H1 (cell line): ENCODE measurements at regions not wholly inside any gene's neighbourhood (a gene's known extent, or its start where the extent isn't known, plus 50 kb on each side); places are given as distances from the start of the nearest gene placed in this dataset.

ENCODE experiments used
- CTCF ChIA-PET: fragments of 300-600 bp; sonication (Branson Sonifier 250); formaldehyde crosslinking; loops from one replicate; lab custom pipeline; 2021; ENCODE audit not compliant: partially characterized antibody; lab: Charles Lee
- POLR2A ChIA-PET: fragments of 300-600 bp; sonication (Branson Sonifier 250); formaldehyde crosslinking; loops from one replicate; lab custom pipeline; 2021; ENCODE audit warnings: inconsistent platforms; ENCODE audit not compliant: partially characterized antibody; lab: Charles Lee
- DNase-seq, 2 experiments: peaks; one replicate each; pipeline versions ENCODE4 v3.0.0 to v3.0.0-alpha.2; 2010 to 2022; ENCODE audit warnings: low spot score in 2 of 2, low read depth in 1 of 2, mixed read lengths in 1 of 2
- FAIRE-seq: peaks from 2 replicates; lab custom pipeline; 2011; peaks lifted over from hg19 to GRCh38; lab: Jason Lieb, UNC
- H2AFZ ChIP-seq: 2 replicates; pipeline ENCODE4 v1.8.1; 2012; ENCODE audit warnings: low read length, inconsistent platforms
- H2AK5ac ChIP-seq: 2 replicates; pipeline ENCODE4 v1.6.1; 2013; ENCODE audit warnings: low read depth, low read length
- H2BK120ac ChIP-seq: replicated peaks from 2 replicates; pipeline ENCODE3; 2013; ENCODE audit warnings: low read depth, low read length, inconsistent platforms
- H2BK12ac ChIP-seq: 2 replicates; pipeline ENCODE4 v1.6.1; 2013; ENCODE audit warnings: low read depth, low read length
- H2BK15ac ChIP-seq: 2 replicates; pipeline ENCODE4 v1.6.1; 2013; ENCODE audit warnings: low read length
- H2BK20ac ChIP-seq: 2 replicates; pipeline ENCODE4 v1.6.1; 2013; ENCODE audit warnings: low read length
- H2BK5ac ChIP-seq: 2 replicates; pipeline ENCODE4 v1.6.1; 2013; ENCODE audit warnings: low read depth, low read length
- H3K14ac ChIP-seq: 2 replicates; pipeline ENCODE4 v1.6.1; 2013; ENCODE audit warnings: inconsistent platforms; ENCODE audit not compliant: insufficient read length
- H3K18ac ChIP-seq: 2 replicates; pipeline ENCODE4 v1.6.1; 2013; ENCODE audit warnings: low read length; ENCODE audit errors: extremely low read depth
- H3K23ac ChIP-seq: 2 replicates; pipeline ENCODE4 v1.6.1; 2013; ENCODE audit warnings: inconsistent platforms; ENCODE audit not compliant: insufficient read length
- H3K23me2 ChIP-seq: 2 replicates; pipeline ENCODE4 v1.6.1; 2013; ENCODE audit warnings: low read depth, low read length
- H3K27ac ChIP-seq: 2 replicates; pipeline ENCODE4 v1.6.1; 2011; ENCODE audit warnings: low read depth, low read length, inconsistent platforms
- H3K27me3 ChIP-seq, 4 experiments: replicated peaks in 1 of 4; 1 replicate in 1 of 4; 2 replicates in 3 of 4; pipeline versions ENCODE4 v1.6.1 to v1.8.1; 2011 to 2013; ENCODE audit warnings: low read length in 3 of 4, mild to moderate bottlenecking in 3 of 4, inconsistent platforms in 2 of 4, mixed read lengths in 2 of 4, moderate library complexity in 1 of 4; ENCODE audit not compliant: control insufficient read depth in 3 of 4, insufficient read depth in 3 of 4; ENCODE audit errors: extremely low read depth in 1 of 4
- H3K36me3 ChIP-seq, 4 experiments: 2 replicates each; pipeline versions ENCODE4 v1.6.1 to v1.8.1; 2011 to 2013; ENCODE audit warnings: mild to moderate bottlenecking in 4 of 4, low read length in 3 of 4, moderate library complexity in 2 of 4, control low read depth in 1 of 4, inconsistent platforms in 1 of 4; ENCODE audit not compliant: insufficient read depth in 4 of 4, control insufficient read depth in 2 of 4
- H3K4ac ChIP-seq: replicated peaks from 2 replicates; pipeline ENCODE3; 2013; ENCODE audit warnings: low read length, low read depth, mixed read lengths, inconsistent platforms; ENCODE audit not compliant: insufficient read length
- H3K4me1 ChIP-seq, 4 experiments: replicated peaks in 1 of 4; 1 replicate in 1 of 4; 2 replicates in 3 of 4; pipeline versions ENCODE4 v1.6.1 to v1.8.1; 2011 to 2013; ENCODE audit warnings: low read length in 3 of 4, inconsistent platforms in 2 of 4, mixed read lengths in 1 of 4; ENCODE audit not compliant: insufficient read depth in 4 of 4, control insufficient read depth in 3 of 4
- H3K4me2 ChIP-seq, 2 experiments: 2 replicates each; pipeline versions ENCODE4 v1.6.1 to v1.8.1; 2011 to 2013; ENCODE audit warnings: low read depth in 2 of 2, low read length in 2 of 2, control low read depth in 1 of 2, inconsistent platforms in 1 of 2, mild to moderate bottlenecking in 1 of 2; ENCODE audit not compliant: insufficient read depth in 1 of 2
- H3K4me3 ChIP-seq, 4 experiments: fragments of 200-600, 300-600 bp in 1 of 4; sonication (generic), shearing (Covaris generic), sonication (Bioruptor Twin) in 1 of 4; 2 replicates each; pipeline versions ENCODE4 v1.5.1 to v1.8.1; 2011 to 2016; ENCODE audit warnings: low read length in 4 of 4, low read depth in 3 of 4, control low read depth in 2 of 4, inconsistent platforms in 2 of 4, mild to moderate bottlenecking in 2 of 4, mixed read lengths in 1 of 4, moderate library complexity in 1 of 4; ENCODE audit not compliant: insufficient read depth in 2 of 4; ENCODE audit errors: extremely low read depth in 1 of 4
- H3K56ac ChIP-seq: replicated peaks from 2 replicates; pipeline ENCODE3; 2013; ENCODE audit warnings: low read depth, mild to moderate bottlenecking, mixed read lengths, low read length, inconsistent platforms; ENCODE audit not compliant: insufficient read length
- H3K79me1 ChIP-seq: 2 replicates; pipeline ENCODE4 v1.6.1; 2013; ENCODE audit warnings: low read depth, low read length, control low read depth
- H3K79me2 ChIP-seq, 2 experiments: 2 replicates each; pipeline versions ENCODE4 v1.6.1 to v1.8.1; 2012 to 2013; ENCODE audit warnings: low read length in 2 of 2, mild to moderate bottlenecking in 2 of 2, inconsistent platforms in 1 of 2; ENCODE audit not compliant: insufficient read depth in 2 of 2, control insufficient read depth in 1 of 2
- H3K9ac ChIP-seq, 4 experiments: replicated peaks in 1 of 4; 1 replicate in 1 of 4; 2 replicates in 3 of 4; pipeline versions ENCODE4 v1.6.1 to v1.8.1; 2011 to 2013; ENCODE audit warnings: low read depth in 3 of 4, low read length in 3 of 4, control low read depth in 2 of 4, mild to moderate bottlenecking in 2 of 4, moderate library complexity in 2 of 4, inconsistent platforms in 1 of 4; ENCODE audit errors: extremely low read depth in 1 of 4
- H3K9me3 ChIP-seq, 2 experiments: 2 replicates each; pipeline versions ENCODE4 v1.6.1 to v1.8.1; 2012 to 2013; ENCODE audit warnings: mild to moderate bottlenecking in 2 of 2, moderate library complexity in 2 of 2, control low read depth in 1 of 2, inconsistent platforms in 1 of 2, low read depth in 1 of 2, low read length in 1 of 2, mixed read lengths in 1 of 2; ENCODE audit not compliant: insufficient read depth in 2 of 2
- H4K20me1 ChIP-seq, 2 experiments: replicated peaks in 1 of 2; 2 replicates each; pipeline versions ENCODE3 to v1.8.1; 2011 to 2013; ENCODE audit warnings: inconsistent platforms in 2 of 2, low read length in 2 of 2, mild to moderate bottlenecking in 1 of 2; ENCODE audit not compliant: insufficient read depth in 2 of 2, control insufficient read depth in 1 of 2
- H4K5ac ChIP-seq: 2 replicates; pipeline ENCODE4 v1.6.1; 2013; ENCODE audit warnings: low read length, low read depth, mixed read lengths, inconsistent platforms; ENCODE audit not compliant: insufficient read length
- H4K8ac ChIP-seq: 2 replicates; pipeline ENCODE4 v1.8.0; 2013; ENCODE audit warnings: mild to moderate bottlenecking, moderate library complexity, low read length, inconsistent platforms; ENCODE audit not compliant: insufficient read depth; ENCODE audit errors: extremely low read depth
- H4K91ac ChIP-seq: replicated peaks from 2 replicates; pipeline ENCODE3; 2013; ENCODE audit warnings: low read length, mixed read lengths, inconsistent platforms; ENCODE audit not compliant: insufficient read length
- CBX8 ChIP-seq: fragments of 300-800, 300-1000 bp; sonication (generic); IDR thresholded peaks from 2 replicates; pipeline ENCODE4 v1.7.1; 2016; ENCODE audit warnings: low read depth, low read length, borderline replicate concordance
- CEBPB ChIP-seq: IDR thresholded peaks from 2 replicates; pipeline ENCODE4 v1.6.1; 2012; ENCODE audit warnings: low read depth, low read length
- CTCF ChIP-seq, 3 experiments: IDR thresholded peaks; 1 replicate in 2 of 3; 2 replicates in 1 of 3; pipeline versions ENCODE4 v1.5.1 to v1.6.1; 2011; ENCODE audit warnings: low read length in 3 of 3, mild to moderate bottlenecking in 3 of 3, inconsistent platforms in 2 of 3, low read depth in 1 of 3, moderate library complexity in 1 of 3; ENCODE audit not compliant: insufficient read depth in 1 of 3; ENCODE audit errors: control extremely low read depth in 1 of 3
- EZH2 ChIP-seq: fragments of 200-600 bp; sonication (generic); IDR thresholded peaks from 2 replicates; pipeline ENCODE4 v1.7.1; 2012; ENCODE audit warnings: low read depth, mild to moderate bottlenecking, moderate library complexity, low read length, inconsistent platforms; ENCODE audit not compliant: severe bottlenecking
- KDM5A ChIP-seq: fragments of 200-600 bp; IDR thresholded peaks from 2 replicates; pipeline ENCODE4 v1.7.1; 2012; ENCODE audit warnings: mild to moderate bottlenecking, low read length, inconsistent platforms, mixed read lengths
- MAX ChIP-seq: IDR thresholded peaks from 2 replicates; pipeline ENCODE4 v1.6.1; 2012; ENCODE audit warnings: inconsistent platforms
- SIN3A ChIP-seq, 2 experiments: IDR thresholded peaks in 1 of 2; conservative IDR thresholded peaks in 1 of 2; 2 replicates each; pipeline ENCODE4 v1.6.1; 2011 to 2012; ENCODE audit warnings: low read length in 2 of 2, improper control_type of control experiment in 1 of 2, low read depth in 1 of 2, mild to moderate bottlenecking in 1 of 2
- SP4 ChIP-seq: IDR thresholded peaks from 2 replicates; pipeline ENCODE4 v1.6.1; 2012; ENCODE audit warnings: low read length, inconsistent platforms
- TAF7 ChIP-seq: optimal IDR thresholded peaks from 2 replicates; pipeline ENCODE3; 2011; ENCODE audit warnings: low read depth, mild to moderate bottlenecking, inconsistent platforms, low read length, moderate library complexity, borderline replicate concordance
- TCF12 ChIP-seq: IDR thresholded peaks from 2 replicates; pipeline ENCODE4 v1.6.1; 2011; ENCODE audit warnings: low read depth, mild to moderate bottlenecking, low read length
- TEAD4 ChIP-seq: IDR thresholded peaks from 2 replicates; pipeline ENCODE4 v1.6.1; 2012; ENCODE audit warnings: low read depth, low read length, inconsistent platforms, mixed read lengths
- USF2 ChIP-seq: IDR thresholded peaks from 2 replicates; pipeline ENCODE4 v1.6.1; 2011; ENCODE audit warnings: low read length, improper control_type of control experiment

GRCh38 chr5:121019106-121019505, 555.0 kb downstream of the PRR16 start:
- no peak overlapping the region for H4K5ac ChIP-seq
- H3K9ac ChIP-seq = no peak overlapping the region
- H3K36me3 ChIP-seq = no peaks in the 10 kb centered on the region
- H2BK20ac ChIP-seq = no peak overlapping the region
- no peak overlapping the region for H3K4me3 ChIP-seq
- no peaks in the 10 kb centered on the region for H4K20me1 ChIP-seq
- H3K18ac ChIP-seq = no peak overlapping the region
- H3K23me2 ChIP-seq = no peaks in the 10 kb centered on the region
- no peaks in the 10 kb centered on the region for H3K79me2 ChIP-seq
- no peak overlapping the region for H4K91ac ChIP-seq
- H3K14ac ChIP-seq = no peak overlapping the region
- H2BK120ac ChIP-seq = no peak overlapping the region
- H3K27ac ChIP-seq = no peak overlapping the region
- DNase-seq = no peak
- no peak overlapping the region for H3K4ac ChIP-seq
- H3K4me1 ChIP-seq = no peaks in the 10 kb centered on the region
- POLR2A ChIA-PET = no interaction called here
- no peak overlapping the region for H2BK12ac ChIP-seq
- no peak overlapping the region for H2BK15ac ChIP-seq
- H2BK5ac ChIP-seq = no peak overlapping the region
- no peaks in the 10 kb centered on the region for H3K27me3 ChIP-seq
- no peak overlapping the region for H2AFZ ChIP-seq
- H4K8ac ChIP-seq = no peak overlapping the region
- no peak overlapping the region for H2AK5ac ChIP-seq
- H3K56ac ChIP-seq = no peak overlapping the region
- H3K9me3 ChIP-seq = no peaks in the 10 kb centered on the region
- H3K23ac ChIP-seq = no peak overlapping the region
- FAIRE-seq = no peak
- CTCF ChIA-PET = no interaction called here
- H3K79me1 ChIP-seq = no peaks in the 10 kb centered on the region
- H3K4me2 ChIP-seq = no peak overlapping the region
- TF ChIP-seq CEBPB = no peak
- no peak for TF ChIP-seq TAF7
- no peak for TF ChIP-seq KDM5A
- TF ChIP-seq EZH2 = no peak
- no peak for TF ChIP-seq TCF12
- TF ChIP-seq SIN3A (conservative IDR thresholded peaks at IDR 0.05 in 1 of 2, IDR thresholded peaks at IDR 0.05 in 1 of 2; ENCODE audit: low read depth in 1 of 2, low read length in 2 of 2) = no peak
- no peak for TF ChIP-seq USF2
- TF ChIP-seq CBX8 = no peak
- TF ChIP-seq MAX = no peak
- no peak for TF ChIP-seq CTCF (IDR thresholded peaks at IDR 0.05; ENCODE audit: control extremely low read depth in 1 of 3, insufficient read depth in 1 of 3, low read depth in 1 of 3, low read length in 3 of 3)
- no peak for TF ChIP-seq SP4
- no peak for TF ChIP-seq TEAD4
